Keratinocyte (primary cell): ENCODE measurements at regions not wholly inside any gene's neighbourhood (a gene's known extent, or its start where the extent isn't known, plus 50 kb on each side); places are given as distances from the start of the nearest gene placed in this dataset.

Source experiments
- DNase-seq: peaks from one replicate; pipeline ENCODE4 v3.0.0-alpha.2; 2011; ENCODE audit warnings: low read depth, missing footprints, low spot score
- FAIRE-seq: peaks from 2 replicates; lab custom pipeline; 2011; peaks lifted over from hg19 to GRCh38; lab: Jason Lieb, UNC
- H2AFZ ChIP-seq: 2 replicates; pipeline ENCODE4 v1.6.0; 2012; ENCODE audit warnings: low read length, control low read depth, inconsistent platforms; ENCODE audit not compliant: control insufficient read depth
- H3K27ac ChIP-seq: 2 replicates; pipeline ENCODE4 v1.5.1; 2011; ENCODE audit warnings: low read length; ENCODE audit not compliant: control insufficient read depth, insufficient read depth
- H3K27me3 ChIP-seq: 3 replicates; pipeline ENCODE4 v1.6.0; 2011; ENCODE audit warnings: low read length; ENCODE audit not compliant: control insufficient read depth, insufficient read depth; ENCODE audit errors: extremely low read depth
- H3K36me3 ChIP-seq, 2 experiments: 2 replicates in 1 of 2; 3 replicates in 1 of 2; pipeline ENCODE4 v1.5.1; 2011; ENCODE audit warnings: low read length in 2 of 2, mild to moderate bottlenecking in 1 of 2; ENCODE audit not compliant: control insufficient read depth in 2 of 2, insufficient read depth in 2 of 2; ENCODE audit errors: extremely low read depth in 1 of 2
- H3K4me1 ChIP-seq: 3 replicates; pipeline ENCODE4 v1.5.1; 2011; ENCODE audit warnings: low read length; ENCODE audit not compliant: control insufficient read depth, insufficient read depth; ENCODE audit errors: extremely low read depth
- H3K4me2 ChIP-seq: 3 replicates; pipeline ENCODE4 v1.6.0; 2011; ENCODE audit warnings: low read depth, low read length; ENCODE audit not compliant: control insufficient read depth, insufficient read depth; ENCODE audit errors: extremely low read depth
- H3K4me3 ChIP-seq, 3 experiments: fragments of 200-600 bp in 1 of 3; sonication (generic) in 1 of 3; 2 replicates in 2 of 3; 3 replicates in 1 of 3; pipeline ENCODE4 v1.5.1; 2011 to 2016; ENCODE audit warnings: low read length in 3 of 3, mild to moderate bottlenecking in 3 of 3, control low read depth in 2 of 3, inconsistent platforms in 1 of 3, low read depth in 1 of 3, mixed read lengths in 1 of 3, mixed run types in 1 of 3, moderate library complexity in 1 of 3; ENCODE audit not compliant: control insufficient read depth in 2 of 3, insufficient read depth in 2 of 3; ENCODE audit errors: extremely low read depth in 1 of 3
- H3K79me2 ChIP-seq: 2 replicates; pipeline ENCODE4 v1.6.0; 2012; ENCODE audit warnings: low read length; ENCODE audit not compliant: control insufficient read depth, insufficient read depth
- H3K9ac ChIP-seq: 3 replicates; pipeline ENCODE4 v1.6.0; 2011; ENCODE audit warnings: low read length; ENCODE audit not compliant: control insufficient read depth, insufficient read depth; ENCODE audit errors: extremely low read depth
- H3K9me1 ChIP-seq: 3 replicates; pipeline ENCODE4 v1.6.0; 2011; ENCODE audit warnings: low read length; ENCODE audit not compliant: control insufficient read depth, insufficient read depth; ENCODE audit errors: extremely low read depth
- H3K9me3 ChIP-seq: 2 replicates; pipeline ENCODE4 v1.5.1; 2012; ENCODE audit warnings: low read depth, low read length; ENCODE audit not compliant: control insufficient read depth
- H4K20me1 ChIP-seq: 3 replicates; pipeline ENCODE4 v1.6.0; 2011; ENCODE audit warnings: low read length; ENCODE audit not compliant: control insufficient read depth, insufficient read depth; ENCODE audit errors: extremely low read depth
- EZH2 ChIP-seq: IDR thresholded peaks from one replicate; pipeline ENCODE4 v1.6.1; 2012; ENCODE audit warnings: inconsistent platforms, mild to moderate bottlenecking, low read length, moderate library complexity
- dilution Hi-C: fragments of 300-500 bp; cut with MboI; formaldehyde crosslinking; loops from one replicate; pipeline ENCODE4 v1.7.0; 2020; ENCODE audit warnings: low sequenced_read_pairs; ENCODE audit not compliant: extremely low pct_ligation_motif_present
- TF ChIP-seq, protein P1 (sequence below), 3 experiments: IDR thresholded peaks in 1 of 3; conservative IDR thresholded peaks in 1 of 3; optimal IDR thresholded peaks in 1 of 3; 2 replicates in 2 of 3; 3 replicates in 1 of 3; pipeline versions ENCODE3 to v1.5.1; 2011; ENCODE audit warnings: low read length in 3 of 3, mild to moderate bottlenecking in 3 of 3, moderate library complexity in 2 of 3, control low read depth in 1 of 3, inconsistent platforms in 1 of 3; ENCODE audit not compliant: insufficient read depth in 2 of 3; ENCODE audit errors: extremely low read depth in 1 of 3

DNA sequence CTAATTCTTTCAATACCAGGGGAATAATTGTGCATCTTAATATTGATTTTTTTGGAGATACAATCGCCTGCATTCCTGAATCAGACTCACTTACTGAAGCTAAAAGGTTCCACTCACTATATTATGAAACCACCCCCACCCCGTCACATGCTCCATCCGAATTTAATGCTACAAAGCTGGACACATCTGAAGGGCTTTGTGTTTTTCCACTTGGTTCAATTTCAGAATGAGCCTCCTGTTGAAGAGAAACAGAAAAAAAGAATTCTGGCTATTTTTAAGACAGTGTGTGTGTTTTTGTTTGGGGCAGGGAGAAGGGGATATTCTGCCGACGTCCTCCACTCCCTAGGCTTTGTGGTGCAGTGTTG, 165.5 kb upstream of the TBX20 start:
- DNase-seq, result no peak
- H3K4me2 ChIP-seq, result no peak overlapping the region
- TF ChIP-seq EZH2, result no peak
- TF ChIP-seq, protein P1, sequence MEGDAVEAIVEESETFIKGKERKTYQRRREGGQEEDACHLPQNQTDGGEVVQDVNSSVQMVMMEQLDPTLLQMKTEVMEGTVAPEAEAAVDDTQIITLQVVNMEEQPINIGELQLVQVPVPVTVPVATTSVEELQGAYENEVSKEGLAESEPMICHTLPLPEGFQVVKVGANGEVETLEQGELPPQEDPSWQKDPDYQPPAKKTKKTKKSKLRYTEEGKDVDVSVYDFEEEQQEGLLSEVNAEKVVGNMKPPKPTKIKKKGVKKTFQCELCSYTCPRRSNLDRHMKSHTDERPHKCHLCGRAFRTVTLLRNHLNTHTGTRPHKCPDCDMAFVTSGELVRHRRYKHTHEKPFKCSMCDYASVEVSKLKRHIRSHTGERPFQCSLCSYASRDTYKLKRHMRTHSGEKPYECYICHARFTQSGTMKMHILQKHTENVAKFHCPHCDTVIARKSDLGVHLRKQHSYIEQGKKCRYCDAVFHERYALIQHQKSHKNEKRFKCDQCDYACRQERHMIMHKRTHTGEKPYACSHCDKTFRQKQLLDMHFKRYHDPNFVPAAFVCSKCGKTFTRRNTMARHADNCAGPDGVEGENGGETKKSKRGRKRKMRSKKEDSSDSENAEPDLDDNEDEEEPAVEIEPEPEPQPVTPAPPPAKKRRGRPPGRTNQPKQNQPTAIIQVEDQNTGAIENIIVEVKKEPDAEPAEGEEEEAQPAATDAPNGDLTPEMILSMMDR (optimal IDR thresholded peaks at IDR 0.05 in 1 of 3, IDR thresholded peaks at IDR 0.05 in 1 of 3, conservative IDR thresholded peaks at IDR 0.05 in 1 of 3; ENCODE audit: extremely low read depth in 1 of 3, insufficient read depth in 2 of 3, low read length in 3 of 3), result no peak
- no peak for FAIRE-seq
- H3K4me1 ChIP-seq, result no peaks in the 10 kb centered on the region
- no peaks in the 10 kb centered on the region for H3K36me3 ChIP-seq
- no peak overlapping the region for H3K9ac ChIP-seq
- H4K20me1 ChIP-seq, result no peaks in the 10 kb centered on the region
- no peaks in the 10 kb centered on the region for H3K9me3 ChIP-seq
- no peak overlapping the region for H3K4me3 ChIP-seq
- no peak overlapping the region for H3K27ac ChIP-seq
- H2AFZ ChIP-seq, result no peak overlapping the region
- dilution Hi-C loops, result no loop called here
- H3K27me3 ChIP-seq, result peaks cover 3% of the 10 kb centered on the region
- no peaks in the 10 kb centered on the region for H3K79me2 ChIP-seq
- no peaks in the 10 kb centered on the region for H3K9me1 ChIP-seq

DNA sequence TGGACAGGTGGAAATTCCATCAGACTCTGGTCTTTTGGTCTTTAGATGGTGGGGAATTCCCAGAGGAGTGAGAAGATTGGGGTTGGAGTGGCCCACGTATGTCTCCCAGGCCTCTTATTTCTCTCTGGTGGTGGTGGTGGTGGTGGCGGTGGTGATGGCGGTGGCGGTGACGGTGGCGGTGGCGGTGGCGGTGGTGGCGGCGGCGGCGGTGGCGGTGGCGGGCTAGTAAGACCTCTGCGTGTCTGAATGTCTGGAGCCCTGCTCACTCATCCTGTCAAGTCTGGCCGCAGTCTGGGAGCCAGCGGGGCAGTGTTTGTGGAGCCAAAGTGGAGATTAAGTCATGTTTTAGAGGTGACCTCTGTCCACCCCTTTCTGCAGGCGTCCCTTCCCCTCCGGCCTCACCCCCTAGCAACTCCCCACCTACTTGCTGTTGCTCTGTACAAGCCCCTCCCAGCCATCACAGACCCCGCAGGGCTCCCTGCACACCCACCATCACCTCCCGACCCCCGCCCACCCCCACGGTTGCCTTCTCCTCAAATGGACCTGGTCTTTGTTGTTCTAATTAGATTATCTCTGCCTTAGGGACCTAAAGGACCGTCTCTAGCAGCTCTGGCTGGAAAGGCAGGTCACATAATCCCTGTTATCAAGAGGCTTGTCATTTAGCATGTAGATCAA, 165.0 kb upstream of the TBX20 start:
- TF ChIP-seq, protein P1 (optimal IDR thresholded peaks at IDR 0.05 in 1 of 3, IDR thresholded peaks at IDR 0.05 in 1 of 3, conservative IDR thresholded peaks at IDR 0.05 in 1 of 3; ENCODE audit: extremely low read depth in 1 of 3, insufficient read depth in 2 of 3, low read length in 3 of 3), result no peak
- no peak for TF ChIP-seq EZH2
- Histone ChIP-seq H3K36me3 (no peaks in the 10 kb centered on the region), H2AFZ (no peak overlapping the region), H3K9me1 (no peaks in the 10 kb centered on the region), H3K79me2 (no peaks in the 10 kb centered on the region), H3K4me2 (no peak overlapping the region), H3K4me3 (no peak overlapping the region), H3K27me3 (peaks cover 3% of the 10 kb centered on the region), H3K27ac (no peak overlapping the region), H3K9me3 (no peaks in the 10 kb centered on the region), H4K20me1 (no peaks in the 10 kb centered on the region), H3K9ac (no peak overlapping the region), H3K4me1 (no peaks in the 10 kb centered on the region)
- dilution Hi-C loops, result no loop called here
- FAIRE-seq (no peak), DNase-seq (no peak)
